ENCODE measurements at regions not wholly inside any gene's neighbourhood (a gene's known extent, or its start where the extent isn't known, plus 50 kb on each side); places are given as distances from the start of the nearest gene placed in this dataset.
"Not testable (repeated sequence)": the region's sequence is repeated elsewhere in the genome, so short reads cannot be mapped to it uniquely, and the experiment has no call there.

GRCh38 chr12:70074510-70074909, 168.7 kb upstream of the CNOT2 start:
- DNase-seq, result no peak

DNA sequence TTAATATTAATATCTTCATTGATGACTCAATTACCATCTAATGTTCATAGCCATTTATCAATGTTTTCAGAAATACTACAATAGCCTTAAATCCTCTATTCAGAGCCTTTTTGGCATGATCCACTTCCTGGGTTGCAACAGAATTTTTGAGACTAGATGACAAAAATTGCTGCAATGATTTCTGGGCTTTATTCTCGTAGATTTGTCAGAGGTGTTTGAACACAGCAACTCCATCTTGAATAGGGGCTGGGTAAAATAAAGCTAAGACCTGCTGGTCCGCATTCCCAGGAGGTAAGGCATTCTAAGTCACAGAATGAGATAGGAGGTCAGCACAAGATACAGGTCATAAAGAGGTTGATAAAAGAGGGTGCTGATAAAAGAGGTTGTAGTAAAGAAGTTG, 165.8 kb upstream of the CNOT2 start:
- DNase-seq, result no peak

- no peak for DNase-seq
Measured at GRCh38 chr12:70078161-70078560, 165.1 kb upstream of the CNOT2 start.

DNA sequence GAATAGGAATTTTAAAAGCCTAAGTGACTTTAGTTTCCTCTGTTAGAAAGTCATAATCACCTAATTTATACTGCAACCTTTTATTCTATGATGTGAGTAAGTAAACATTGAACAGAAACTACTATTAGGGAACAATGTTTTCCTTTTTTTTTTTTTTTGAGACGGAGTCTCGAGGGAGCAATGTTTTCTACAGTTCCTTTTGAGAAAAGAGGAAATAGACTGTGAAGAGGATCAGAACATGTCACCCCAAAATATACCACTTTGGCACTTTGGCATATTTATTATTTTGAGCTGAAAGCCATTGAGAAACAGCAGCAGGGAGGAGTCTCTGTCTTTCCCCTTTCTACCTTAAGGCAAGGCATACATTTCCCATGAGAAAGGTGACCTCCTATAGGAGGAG, 162.7 kb upstream of the CNOT2 start:
- no peak for DNase-seq

GRCh38 chr12:70082997-70083676, 160.1 kb upstream of the CNOT2 start:
- no peak for DNase-seq

DNA sequence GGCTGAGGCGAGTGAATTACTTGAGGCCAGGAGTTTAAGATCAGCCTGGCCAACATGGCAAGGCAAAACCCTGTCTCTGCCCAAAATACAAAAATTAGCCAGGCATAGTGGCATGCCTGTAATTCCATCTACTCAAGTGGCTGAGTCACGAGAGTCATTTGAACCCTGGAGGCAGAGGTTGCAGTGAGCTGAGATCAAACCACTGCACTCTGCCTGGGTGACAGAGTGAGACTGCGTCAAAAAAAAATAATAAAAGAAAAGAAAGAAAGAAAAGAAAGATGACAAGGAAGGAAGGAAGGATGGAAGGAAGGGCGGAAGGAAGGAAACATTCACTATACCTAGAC, 159.6 kb upstream of the CNOT2 start:
- DNase-seq, result no peak

- DNase-seq, result not testable (repeated sequence)
Measured at GRCh38 chr12:70086372-70086771, 156.9 kb upstream of the CNOT2 start.

DNA sequence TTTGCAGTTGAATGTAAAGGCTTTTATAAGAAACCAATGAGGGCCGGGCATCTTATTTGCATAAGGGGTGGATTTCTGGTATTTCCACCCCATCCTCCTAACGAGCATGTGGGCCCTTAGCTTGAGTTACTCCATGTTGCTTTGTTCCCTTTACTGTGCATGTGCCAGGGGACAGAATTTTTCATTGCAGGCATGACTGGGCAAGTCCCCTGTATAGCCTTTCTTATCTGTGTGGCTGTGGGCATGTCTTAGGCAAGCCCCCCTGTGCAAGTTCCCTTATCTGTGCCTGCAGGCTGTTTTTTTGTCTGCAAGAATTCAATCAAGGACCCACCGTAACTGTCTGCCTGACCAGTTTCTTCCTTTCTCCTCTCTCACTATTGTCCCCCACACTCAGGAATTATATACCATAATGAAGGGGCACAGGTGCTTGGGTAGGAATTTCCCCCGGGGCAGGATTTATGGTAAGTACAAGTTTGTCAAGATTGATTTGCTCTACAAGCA, 152.2 kb upstream of the CNOT2 start:
- DNase-seq, result no peak

GRCh38 chr12:70094467-70094866, 148.8 kb upstream of the CNOT2 start:
- no peak for DNase-seq

- no peak for DNase-seq
Measured at GRCh38 chr12:70096759-70097410, 146.3 kb upstream of the CNOT2 start.

DNA sequence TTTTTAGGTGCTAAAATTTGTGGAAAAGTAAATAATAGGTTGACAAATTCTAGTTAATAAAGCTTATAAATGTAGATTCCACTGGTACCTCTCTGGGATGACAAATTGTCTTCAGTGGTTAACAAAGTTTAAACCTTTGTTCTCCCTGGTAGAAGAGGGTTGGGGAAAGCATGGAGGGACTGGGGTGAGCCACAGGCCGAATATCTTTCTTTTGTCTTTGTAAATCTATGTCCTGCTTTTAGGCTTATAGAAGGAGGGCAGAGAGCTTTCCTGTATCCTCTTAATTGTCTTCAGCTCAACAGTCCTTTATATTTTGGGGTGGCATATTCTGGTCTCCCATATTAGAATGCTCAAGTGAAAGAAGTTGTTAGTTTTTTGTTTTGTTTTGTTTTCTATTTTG, 142.2 kb upstream of the CNOT2 start:
- DNase-seq, result no peak

- DNase-seq, result no peak
Measured at GRCh38 chr12:70106347-70106746, 136.9 kb upstream of the CNOT2 start.

- DNase-seq, result no peak
Measured at GRCh38 chr12:70110085-70110484, 133.1 kb upstream of the CNOT2 start.

GRCh38 chr12:70117670-70118069, 125.6 kb upstream of the CNOT2 start:
- no peak for DNase-seq

DNA sequence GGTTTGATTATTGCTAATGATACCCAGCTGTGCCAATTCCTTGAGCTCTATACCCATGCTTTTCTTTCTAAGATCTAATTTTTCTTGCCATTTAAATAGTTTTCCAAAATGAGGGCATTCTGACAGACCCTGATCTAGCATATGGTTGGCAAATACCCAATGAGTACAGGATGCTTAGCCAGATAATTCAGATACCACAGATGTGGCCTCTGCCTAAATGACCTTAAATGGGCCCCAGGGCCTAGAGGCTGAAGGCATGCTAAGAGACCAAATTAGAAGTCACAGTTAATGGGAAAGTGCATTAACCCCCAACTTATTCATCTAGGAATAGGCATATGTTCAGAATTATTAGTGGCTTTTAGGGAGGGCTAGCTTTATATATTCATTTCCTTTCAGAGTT, 122.3 kb upstream of the CNOT2 start:
- DNase-seq, result no peak

GRCh38 chr12:70121562-70121961, 121.7 kb upstream of the CNOT2 start:
- DNase-seq, result no peak

GRCh38 chr12:70122804-70123203, 120.4 kb upstream of the CNOT2 start:
- no peak for DNase-seq

- DNase-seq, result no peak
Measured at GRCh38 chr12:70149013-70149412, 94.2 kb upstream of the CNOT2 start.

DNA sequence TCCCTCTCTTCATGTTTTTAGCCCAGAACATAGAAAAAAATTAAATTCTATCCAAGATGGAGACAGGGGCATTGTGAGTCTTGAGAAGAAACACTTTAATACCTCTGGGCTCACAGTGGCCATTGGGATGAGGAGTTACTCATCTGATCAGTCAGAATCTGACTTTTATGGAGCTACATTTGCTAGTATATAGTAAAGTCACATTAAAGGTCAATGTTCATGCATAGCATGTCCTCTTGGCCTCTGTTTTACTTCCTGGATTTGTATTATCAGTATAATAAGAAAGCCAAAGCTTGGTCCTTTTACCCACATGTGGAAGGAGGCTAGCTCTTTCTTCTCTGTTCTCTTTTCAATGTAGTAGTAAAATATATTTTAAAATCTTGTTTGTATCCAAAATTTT, 93.6 kb upstream of the CNOT2 start:
- DNase-seq, result no peak

GRCh38 chr12:70150230-70150629, 93.0 kb upstream of the CNOT2 start:
- DNase-seq, result no peak

DNA sequence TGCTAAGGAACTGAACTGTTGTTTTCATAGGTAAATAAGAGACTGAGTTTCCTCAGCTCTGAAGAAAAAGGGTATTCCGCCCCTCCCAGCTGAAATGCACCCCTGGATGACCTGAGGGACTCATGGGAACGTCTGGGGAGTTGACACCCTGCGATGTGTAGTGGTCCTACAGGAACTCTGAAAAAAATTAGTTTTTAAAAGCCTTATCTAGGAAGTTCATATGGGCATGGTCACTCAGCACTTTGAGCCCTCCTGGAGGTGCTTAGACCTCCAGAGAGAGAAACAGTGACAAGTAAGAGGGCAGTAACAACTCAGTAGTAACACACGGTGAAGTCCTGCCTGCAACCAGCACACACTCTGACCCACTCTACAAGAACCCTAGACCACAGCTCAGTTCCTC, 91.2 kb upstream of the CNOT2 start:
- no peak for DNase-seq

- no peak for DNase-seq
Measured at GRCh38 chr12:70154087-70154638, 89.1 kb upstream of the CNOT2 start.

DNA sequence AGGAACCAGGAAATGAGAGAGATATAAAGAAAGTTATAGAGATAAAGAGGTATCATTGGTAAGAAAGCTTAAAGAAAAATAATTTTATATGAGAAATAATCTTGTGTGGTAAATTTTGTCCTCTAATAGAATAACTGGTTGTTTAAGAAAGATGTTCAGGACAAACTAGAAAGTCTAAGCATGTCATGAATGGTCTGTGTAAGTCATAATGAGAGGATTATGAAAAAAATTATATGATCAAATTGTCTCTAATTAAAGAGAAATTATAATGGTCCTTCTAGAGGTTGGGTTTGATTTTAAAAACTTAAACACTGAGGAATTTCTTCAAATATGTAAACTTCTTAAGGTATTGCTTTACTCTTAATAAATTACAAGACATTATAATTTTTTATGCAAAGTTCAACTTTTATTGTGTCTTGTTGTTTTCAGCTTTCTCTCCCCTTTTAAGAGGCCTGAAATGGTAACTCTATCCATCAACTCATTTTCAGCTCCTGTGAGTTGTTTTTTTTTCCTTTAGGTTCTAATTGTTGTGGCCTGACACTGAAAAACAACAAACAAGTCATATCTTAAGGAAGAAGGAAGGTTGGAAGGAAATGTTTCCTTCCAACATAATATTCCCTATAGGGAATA, 88.2 kb upstream of the CNOT2 start:
- peak; percentile 5 for DNase-seq

DNA sequence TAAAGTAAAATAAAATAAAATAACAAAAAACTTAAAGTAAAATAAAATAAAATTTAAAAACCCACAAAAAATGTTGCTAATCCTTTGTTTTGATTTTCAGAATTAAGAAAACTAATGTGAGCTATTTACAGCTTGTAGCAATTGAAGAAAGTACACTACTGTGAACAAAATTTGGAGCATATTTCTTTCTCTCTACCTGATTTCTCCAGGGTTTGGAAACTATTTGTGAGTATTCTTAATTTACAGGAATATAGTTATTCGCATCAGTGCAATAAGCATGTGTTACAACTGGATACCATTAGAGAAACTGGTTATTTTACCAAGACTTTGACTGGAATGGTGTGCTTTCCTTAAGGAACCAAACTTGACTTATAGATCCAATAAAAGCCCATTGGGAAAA, 86.1 kb upstream of the CNOT2 start:
- DNase-seq, result no peak

Data from NCI-H510A treated with DMSO at 0.1 percent for 48 hours (cell line).